ENCODE measurements at regions not wholly inside any gene's neighbourhood (a gene's known extent, or its start where the extent isn't known, plus 50 kb on each side); places are given as distances from the start of the nearest gene placed in this dataset.

DNA sequence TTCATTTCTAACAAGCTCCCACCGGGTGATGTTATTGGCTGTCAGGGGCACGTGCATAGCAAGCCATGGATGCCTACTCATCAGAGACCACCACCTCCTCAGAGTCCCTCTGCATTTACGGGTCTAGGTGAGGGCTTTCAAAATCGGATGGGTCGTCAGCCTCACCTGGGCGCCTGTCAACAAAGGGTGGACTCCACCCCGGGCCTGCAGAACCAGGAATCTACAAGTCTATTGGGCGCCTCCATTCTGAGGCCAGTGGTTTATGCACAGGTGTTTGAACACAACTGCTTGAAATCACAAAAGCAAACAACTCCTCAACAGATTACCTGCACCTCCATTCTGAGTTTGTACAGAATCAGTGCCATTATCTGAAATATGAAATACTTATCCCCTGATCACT is 318.9 kb downstream of the PTTG2 start:
- CTCF ChIA-PET: no interaction called here
- Mint-ChIP-seq H3K4me3 (no peak overlapping the region), H3K4me1 (peaks cover 12% of the 10 kb centered on the region), H3K9me3 (peaks cover 11% of the 10 kb centered on the region), H3K36me3 (no peaks in the 10 kb centered on the region), H3K27ac (no peak overlapping the region), H3K27me3 (peaks cover 14% of the 10 kb centered on the region)
- no peak for DNase-seq

DNA sequence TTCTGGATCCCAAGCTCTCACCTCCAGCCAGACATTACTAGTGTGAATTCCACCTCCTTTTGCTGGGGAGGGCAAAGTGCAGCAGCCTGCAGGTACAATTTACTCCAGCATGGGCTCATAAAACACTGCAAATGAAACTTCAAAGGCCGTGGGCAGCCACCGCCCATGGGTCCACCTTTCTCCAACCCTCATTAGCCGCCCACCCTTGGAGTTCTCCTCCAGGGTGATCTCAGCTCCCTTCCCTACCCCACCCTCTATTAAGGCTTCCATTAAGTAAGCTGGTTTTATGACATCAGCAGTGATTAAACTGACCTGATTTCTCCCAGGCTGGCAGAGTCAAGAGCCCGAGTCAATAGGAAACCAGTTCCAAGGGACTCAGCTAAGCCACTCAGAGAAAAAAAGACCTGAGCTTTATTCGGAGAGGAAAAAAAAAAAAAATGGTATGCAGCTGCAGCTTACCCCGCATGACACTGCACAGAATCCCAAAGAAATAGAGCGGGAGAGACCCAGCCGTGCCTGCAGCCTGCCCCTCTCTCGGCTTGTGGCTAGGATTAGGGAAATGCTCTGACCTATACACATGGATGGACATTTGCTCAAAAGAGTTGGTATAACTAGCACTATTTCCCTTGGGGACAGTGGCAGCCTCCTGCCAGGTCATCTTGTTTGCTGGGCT is 319.6 kb downstream of the PTTG2 start:
- CTCF ChIA-PET: no interaction called here
- peaks cover 14% of the 10 kb centered on the region for H3K27me3 Mint-ChIP-seq
- H3K4me1 Mint-ChIP-seq: peaks cover 19% of the 10 kb centered on the region
- DNase-seq: no peak
- H3K9me3 Mint-ChIP-seq: peaks cover 11% of the 10 kb centered on the region
- no peak overlapping the region for H3K4me3 Mint-ChIP-seq
- no peak overlapping the region for H3K27ac Mint-ChIP-seq
- no peaks in the 10 kb centered on the region for H3K36me3 Mint-ChIP-seq

DNA sequence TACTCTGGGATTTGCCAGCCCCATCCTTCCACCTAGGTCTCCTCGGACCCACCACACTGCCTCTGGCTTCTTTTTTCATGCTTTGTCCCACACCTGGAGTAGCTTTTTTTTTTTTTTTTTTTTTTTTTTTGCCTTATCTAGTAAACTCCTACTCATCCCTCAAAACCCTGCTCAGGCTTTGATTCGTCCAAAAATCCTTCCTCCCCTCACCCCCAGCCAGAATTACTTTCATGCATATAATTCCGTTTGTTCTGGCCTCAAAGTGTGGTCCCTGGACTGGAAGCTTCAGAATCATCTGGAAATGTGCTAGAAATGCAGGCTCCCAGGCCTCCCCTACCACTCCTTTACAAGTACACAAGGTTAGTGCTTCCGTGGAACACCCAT is 320.1 kb downstream of the PTTG2 start:
- Mint-ChIP-seq H3K9me3 (peaks cover 11% of the 10 kb centered on the region), H3K27me3 (peaks cover 14% of the 10 kb centered on the region), H3K36me3 (no peaks in the 10 kb centered on the region), H3K4me1 (peaks cover 22% of the 10 kb centered on the region), H3K27ac (no peak overlapping the region), H3K4me3 (no peak overlapping the region)
- CTCF ChIA-PET: no interaction called here
- DNase-seq: no peak

DNA sequence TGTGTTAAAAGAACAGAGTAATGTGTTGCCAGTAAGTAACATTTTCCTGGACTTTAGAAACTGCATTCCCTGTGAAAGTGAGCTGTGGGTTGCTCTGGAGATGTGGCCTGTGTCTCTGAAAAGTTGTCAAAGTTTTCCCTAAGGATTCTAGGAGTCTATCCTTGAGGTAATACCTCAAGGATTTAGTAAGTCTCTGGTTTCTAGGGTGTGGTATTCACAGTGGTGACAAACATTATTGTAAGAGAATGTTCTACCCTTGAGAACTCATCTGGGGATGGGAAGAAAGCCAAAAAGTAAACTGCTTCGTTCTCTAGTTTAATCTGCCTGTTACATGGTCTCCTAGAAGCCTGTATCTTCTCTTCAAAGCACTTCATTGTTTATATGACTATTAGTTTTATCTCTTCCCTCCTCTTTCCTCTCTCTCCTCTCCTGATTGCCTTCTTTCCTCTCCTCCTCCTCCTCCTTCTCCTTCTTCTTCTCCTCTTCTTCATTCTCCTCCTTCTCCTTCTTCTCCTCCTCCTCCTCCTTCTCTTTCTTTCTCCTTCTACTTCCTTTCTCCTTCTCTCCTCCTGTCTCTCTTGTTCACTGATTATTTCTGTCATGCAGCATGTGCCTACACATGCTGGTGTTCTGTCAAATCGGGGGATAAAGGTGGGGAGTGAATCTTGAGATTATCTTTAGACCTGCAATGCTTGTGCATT is 321.3 kb downstream of the PTTG2 start:
- H3K4me1 Mint-ChIP-seq: peaks cover 21% of the 10 kb centered on the region
- H3K36me3 Mint-ChIP-seq: no peaks in the 10 kb centered on the region
- H3K4me3 Mint-ChIP-seq: no peak overlapping the region
- DNase-seq: no peak
- peaks cover 11% of the 10 kb centered on the region for H3K9me3 Mint-ChIP-seq
- no peak overlapping the region for H3K27ac Mint-ChIP-seq
- H3K27me3 Mint-ChIP-seq: peaks cover 14% of the 10 kb centered on the region
- CTCF ChIA-PET: no interaction called here

DNA sequence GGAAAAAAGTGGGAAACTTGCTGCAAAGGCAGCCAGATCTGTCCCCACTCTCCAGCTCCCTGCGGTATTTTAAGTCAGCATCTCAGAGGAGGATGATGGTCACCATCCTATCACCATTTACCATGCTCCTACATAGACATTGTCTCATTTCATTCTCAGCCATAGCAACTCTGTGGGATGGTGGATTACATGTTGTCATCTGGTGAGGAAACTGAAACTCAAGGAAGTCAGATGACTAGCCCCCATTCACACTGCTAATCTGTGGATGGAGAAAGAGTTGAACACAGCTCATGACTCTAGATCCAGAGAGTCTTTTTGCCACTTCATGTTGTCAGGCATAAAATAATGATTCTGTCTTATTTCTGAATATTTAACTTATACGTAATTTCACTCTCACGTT is 323.5 kb downstream of the PTTG2 start:
- CTCF ChIA-PET: interaction anchor here (0.7 kb wide), 1 partner anchor 208 kb away, joined by 4 read pairs; no protein-coding TSS in a partner anchor

DNA sequence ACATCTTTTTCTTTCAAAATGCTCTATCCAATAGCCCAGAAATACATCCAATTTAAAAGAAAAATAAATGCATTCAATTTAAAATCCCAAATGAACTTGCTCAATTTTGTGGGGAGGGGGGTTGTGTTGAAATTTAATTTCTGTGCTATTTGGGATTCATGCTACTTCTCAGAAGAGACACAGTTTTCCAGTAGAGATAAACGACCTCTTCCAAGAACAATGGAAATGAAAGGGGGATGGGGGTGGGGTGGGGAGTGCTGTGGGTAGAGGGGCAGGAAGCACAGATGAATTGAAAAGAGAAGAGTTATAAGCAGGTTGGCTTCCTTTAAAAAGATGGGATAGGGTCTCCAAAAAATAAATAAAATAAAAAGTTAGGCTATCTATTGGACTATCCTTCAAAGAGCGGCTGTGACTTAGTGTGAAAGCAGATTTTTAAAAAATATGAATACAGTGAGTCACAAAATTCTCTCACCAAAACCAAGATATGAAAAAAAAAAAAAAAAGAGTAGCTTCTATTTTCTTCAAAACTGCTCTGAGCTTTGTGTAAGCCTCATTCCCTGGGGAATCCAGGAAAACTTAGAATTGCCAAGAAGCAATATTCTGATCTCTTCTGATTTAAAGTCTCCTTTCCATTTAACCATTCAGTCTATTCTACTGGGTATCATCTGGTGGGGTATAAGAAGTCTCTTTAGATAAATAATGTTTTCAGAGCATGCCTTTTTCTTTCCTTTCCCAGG is 324.3 kb downstream of the PTTG2 start:
- peaks cover 21% of the 10 kb centered on the region for H3K4me1 Mint-ChIP-seq
- DNase-seq: no peak
- CTCF ChIA-PET: no interaction called here
- H3K27me3 Mint-ChIP-seq: peaks cover 22% of the 10 kb centered on the region
- H3K9me3 Mint-ChIP-seq: no peaks in the 10 kb centered on the region
- no peaks in the 10 kb centered on the region for H3K36me3 Mint-ChIP-seq
- no peak overlapping the region for H3K4me3 Mint-ChIP-seq
- no peak overlapping the region for H3K27ac Mint-ChIP-seq

More for the DNA sequence above, 323.5 kb downstream of the PTTG2 start:
- H3K27ac Mint-ChIP-seq: no peak overlapping the region
- no peak for DNase-seq
- no peaks in the 10 kb centered on the region for H3K9me3 Mint-ChIP-seq
- peaks cover 19% of the 10 kb centered on the region for H3K27me3 Mint-ChIP-seq
- no peak overlapping the region for H3K4me3 Mint-ChIP-seq
- peaks cover 21% of the 10 kb centered on the region for H3K4me1 Mint-ChIP-seq
- H3K36me3 Mint-ChIP-seq: no peaks in the 10 kb centered on the region

DNA sequence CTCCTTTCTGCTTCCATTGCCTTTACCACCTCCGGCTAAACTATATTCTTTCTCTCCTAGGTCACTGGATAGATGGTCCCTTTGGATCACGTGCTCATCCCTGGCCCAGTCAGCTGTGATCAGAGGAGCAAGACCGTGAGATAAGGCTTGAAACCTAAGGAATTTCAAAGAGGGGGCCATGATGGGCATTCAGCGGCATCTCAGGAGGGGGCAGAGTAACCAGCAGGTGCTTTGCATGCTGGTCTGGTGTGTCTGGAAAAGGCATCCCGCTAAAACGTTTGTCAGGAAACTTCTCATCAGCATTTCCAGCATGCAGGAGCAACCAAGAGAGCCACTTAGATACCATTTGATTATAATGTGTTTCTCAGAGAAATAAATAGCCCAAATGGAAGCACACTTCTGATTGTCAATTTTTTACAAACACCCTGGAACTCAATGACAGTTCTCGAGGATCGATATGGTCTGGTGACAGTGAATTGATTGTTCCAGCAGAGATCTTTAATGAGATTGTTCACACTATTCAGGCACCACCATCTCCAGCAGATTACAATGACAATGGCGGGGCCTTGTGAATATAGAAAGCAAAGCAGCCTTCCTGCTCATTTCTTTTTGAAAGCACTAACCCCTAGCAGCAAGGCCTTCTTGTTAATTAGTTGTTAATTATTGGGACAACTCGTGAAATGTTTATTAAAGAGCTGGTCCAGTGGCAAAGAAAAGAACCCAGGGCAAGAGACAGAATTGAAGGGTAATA is 327.1 kb downstream of the PTTG2 start:
- H3K27ac Mint-ChIP-seq: no peak overlapping the region
- DNase-seq: no peak
- H3K4me3 Mint-ChIP-seq: no peak overlapping the region
- H3K4me1 Mint-ChIP-seq: peaks cover 21% of the 10 kb centered on the region
- peaks cover 12% of the 10 kb centered on the region for H3K27me3 Mint-ChIP-seq
- peaks cover 6% of the 10 kb centered on the region for H3K9me3 Mint-ChIP-seq
- CTCF ChIA-PET: no interaction called here
- no peaks in the 10 kb centered on the region for H3K36me3 Mint-ChIP-seq

DNA sequence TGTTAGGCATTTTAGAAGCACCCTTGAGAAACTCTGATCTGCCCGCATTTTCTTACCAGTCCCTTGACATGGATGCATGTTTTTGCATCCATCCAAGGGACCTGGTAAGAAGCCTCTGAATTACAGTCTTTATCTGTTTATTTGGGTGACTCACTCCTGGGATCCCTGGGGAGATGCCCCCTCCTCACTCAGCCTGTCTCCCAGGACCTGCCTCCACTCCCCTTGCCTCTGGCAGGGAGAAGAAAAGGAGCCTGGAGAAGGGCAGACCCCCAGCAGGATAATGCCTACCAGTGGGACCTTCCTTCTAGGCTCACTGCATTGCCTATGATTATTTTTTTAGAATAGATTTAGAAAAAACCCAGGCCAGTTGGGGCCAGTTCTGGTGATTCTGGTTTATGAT is 329.4 kb downstream of the PTTG2 start:
- peaks cover 2% of the 10 kb centered on the region for H3K36me3 Mint-ChIP-seq
- peaks cover 25% of the 10 kb centered on the region for H3K9me3 Mint-ChIP-seq
- no peak overlapping the region for H3K4me3 Mint-ChIP-seq
- no peak for DNase-seq
- CTCF ChIA-PET: no interaction called here
- no peak overlapping the region for H3K27ac Mint-ChIP-seq
- H3K4me1 Mint-ChIP-seq: peaks cover 10% of the 10 kb centered on the region
- H3K27me3 Mint-ChIP-seq: peaks cover 19% of the 10 kb centered on the region

DNA sequence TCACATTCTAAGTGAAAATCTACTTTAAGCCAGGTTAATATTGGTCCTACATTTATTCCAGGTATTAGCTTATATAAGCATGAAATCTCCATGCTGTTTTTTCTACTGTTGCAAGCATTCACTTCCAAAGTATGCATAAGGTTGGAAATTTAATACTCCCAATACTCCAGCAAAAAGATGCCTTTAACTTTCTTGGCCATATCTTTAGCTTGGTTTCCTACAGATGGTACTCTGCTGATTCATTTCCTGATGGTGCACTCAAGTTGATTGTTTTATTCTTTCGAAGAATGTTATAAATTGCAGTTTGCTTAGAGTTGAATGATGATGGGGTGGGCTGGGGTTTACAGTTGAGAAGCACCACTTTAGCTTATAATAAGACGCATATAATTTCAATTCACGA is 330.2 kb downstream of the PTTG2 start:
- H3K4me3 Mint-ChIP-seq: no peak overlapping the region
- no peak overlapping the region for H3K27ac Mint-ChIP-seq
- CTCF ChIA-PET: interaction anchor here (0.5 kb wide), 1 partner anchor 405 kb away, joined by 3 read pairs; no protein-coding TSS in a partner anchor
- H3K36me3 Mint-ChIP-seq: peaks cover 2% of the 10 kb centered on the region
- no peak for DNase-seq
- peaks cover 19% of the 10 kb centered on the region for H3K27me3 Mint-ChIP-seq
- H3K9me3 Mint-ChIP-seq: peaks cover 28% of the 10 kb centered on the region
- H3K4me1 Mint-ChIP-seq: peaks cover 2% of the 10 kb centered on the region

DNA sequence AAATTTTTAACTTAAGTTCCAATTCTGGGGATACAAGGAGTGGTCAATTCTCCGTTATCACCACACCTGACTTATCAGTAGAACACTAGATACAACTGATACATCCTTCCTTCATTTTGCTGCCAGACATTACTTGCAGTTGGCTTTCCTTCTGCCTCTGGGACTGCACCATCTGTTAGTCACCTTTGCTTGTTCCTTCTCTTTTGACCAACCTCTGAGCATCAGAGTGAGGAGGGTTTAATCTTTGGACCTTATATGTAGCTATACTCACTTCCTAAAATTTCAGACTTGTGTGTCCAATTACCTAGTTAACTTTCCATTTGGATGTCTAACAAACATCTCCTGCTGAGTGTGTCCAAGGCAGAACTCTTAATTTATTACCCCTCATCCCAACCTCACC is 330.7 kb downstream of the PTTG2 start:
- DNase-seq: no peak
- CTCF ChIA-PET: no interaction called here
- H3K4me1 Mint-ChIP-seq: no peaks in the 10 kb centered on the region
- H3K36me3 Mint-ChIP-seq: peaks cover 2% of the 10 kb centered on the region
- H3K4me3 Mint-ChIP-seq: no peak overlapping the region
- H3K9me3 Mint-ChIP-seq: peaks cover 31% of the 10 kb centered on the region
- H3K27me3 Mint-ChIP-seq: peaks cover 19% of the 10 kb centered on the region
- no peak overlapping the region for H3K27ac Mint-ChIP-seq

DNA sequence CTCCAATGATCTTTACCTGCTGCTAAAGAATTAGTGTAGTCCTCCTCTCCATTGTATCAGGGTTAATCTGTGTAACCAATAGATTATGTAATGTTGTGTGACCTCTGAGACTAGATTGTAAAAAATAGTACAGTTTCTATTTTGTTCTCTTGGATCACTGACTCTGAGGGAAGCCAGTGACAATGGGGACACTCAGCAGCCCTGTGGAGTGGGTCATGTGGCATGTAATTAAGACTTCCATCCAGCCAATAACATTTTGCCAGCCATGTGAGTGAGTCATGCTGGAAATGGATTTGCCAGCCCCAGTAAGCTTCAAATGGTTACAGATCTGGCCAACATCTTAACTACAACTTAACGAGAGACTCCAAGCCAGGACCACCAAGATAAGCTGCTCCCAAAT is 332.3 kb downstream of the PTTG2 start:
- CTCF ChIA-PET: no interaction called here
- H3K4me1 Mint-ChIP-seq: no peaks in the 10 kb centered on the region
- peaks cover 34% of the 10 kb centered on the region for H3K9me3 Mint-ChIP-seq
- peaks cover 2% of the 10 kb centered on the region for H3K36me3 Mint-ChIP-seq
- no peak overlapping the region for H3K4me3 Mint-ChIP-seq
- H3K27ac Mint-ChIP-seq: no peak overlapping the region
- peaks cover 14% of the 10 kb centered on the region for H3K27me3 Mint-ChIP-seq
- no peak for DNase-seq

DNA sequence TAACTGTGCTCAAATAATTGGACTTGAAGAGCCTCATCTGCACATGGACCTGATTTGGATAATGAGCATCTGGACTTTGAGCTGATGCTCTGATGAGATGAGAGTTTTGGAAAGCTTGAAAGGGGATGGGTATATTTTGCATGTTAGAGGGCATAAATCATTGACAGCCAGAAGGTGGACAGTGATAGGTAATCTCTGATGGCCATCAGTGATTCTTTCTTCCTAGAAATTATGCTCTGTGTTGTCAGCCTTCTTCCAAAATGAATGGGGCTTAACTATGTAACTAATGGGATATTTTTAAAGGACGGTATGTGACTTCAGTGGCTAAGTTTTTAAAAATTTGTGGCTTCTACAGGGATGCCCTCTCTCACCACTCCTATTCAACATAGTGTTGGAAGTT is 334.0 kb downstream of the PTTG2 start:
- no peak for DNase-seq
- Mint-ChIP-seq H3K9me3 (peaks cover 43% of the 10 kb centered on the region), H3K27ac (no peak overlapping the region), H3K36me3 (peaks cover 7% of the 10 kb centered on the region), H3K4me3 (no peak overlapping the region), H3K27me3 (peaks cover 13% of the 10 kb centered on the region), H3K4me1 (no peaks in the 10 kb centered on the region)
- CTCF ChIA-PET: no interaction called here

DNA sequence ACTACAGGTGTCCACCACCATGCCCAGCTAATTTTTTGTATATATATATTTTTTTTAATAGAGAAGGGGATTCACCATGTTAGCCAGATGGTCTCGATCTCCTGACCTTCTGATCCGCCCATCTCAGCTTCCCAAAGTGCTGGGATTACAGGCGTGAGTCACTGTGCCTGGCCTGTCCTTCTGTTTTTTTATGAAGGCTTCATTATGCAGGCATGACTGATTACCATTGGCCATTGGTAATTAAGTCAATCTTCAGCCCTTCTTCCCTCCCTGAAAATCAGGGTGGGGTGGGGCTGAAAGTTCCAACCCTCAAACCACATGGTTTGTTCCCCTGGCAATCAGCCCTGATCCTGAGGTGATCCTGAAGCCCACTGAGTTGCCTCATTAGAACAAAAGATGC is 336.9 kb downstream of the PTTG2 start:
- Mint-ChIP-seq H3K27me3 (peaks cover 8% of the 10 kb centered on the region), H3K27ac (no peak overlapping the region), H3K4me3 (no peak overlapping the region), H3K36me3 (peaks cover 15% of the 10 kb centered on the region), H3K4me1 (no peaks in the 10 kb centered on the region), H3K9me3 (peaks cover 58% of the 10 kb centered on the region)
- DNase-seq: no peak
- CTCF ChIA-PET: no interaction called here

Data from activated naive CD4-positive, alpha-beta T cell treated with anti-CD3 and anti-CD28 coated beads, Interleukin-2, amount 10 ng/mL, durations not matched to agents 7 days and 5 days (primary cell).